ENCODE measurements at regions not wholly inside any gene's neighbourhood (a gene's known extent, or its start where the extent isn't known, plus 50 kb on each side); places are given as distances from the start of the nearest gene placed in this dataset.

- no peak for ATAC-seq
Measured at GRCh38 chr14:39946807-39947206, 514.6 kb upstream of the FBXO33 start.

GRCh38 chr14:39939023-39939422, 506.8 kb upstream of the FBXO33 start:
- no peak for ATAC-seq

GRCh38 chr14:39912192-39913100, 480.2 kb upstream of the FBXO33 start:
- ATAC-seq: no peak

GRCh38 chr14:39897657-39898056, 465.4 kb upstream of the FBXO33 start:
- ATAC-seq: no peak

GRCh38 chr14:39890026-39890425, 457.8 kb upstream of the FBXO33 start:
- ATAC-seq: no peak

GRCh38 chr14:39884091-39884490, 451.9 kb upstream of the FBXO33 start:
- ATAC-seq: no peak

GRCh38 chr14:39880965-39881364, 448.7 kb upstream of the FBXO33 start:
- no peak for ATAC-seq

- no peak for ATAC-seq
Measured at GRCh38 chr14:39880106-39880695, 448.0 kb upstream of the FBXO33 start.

- ATAC-seq: no peak
Measured at GRCh38 chr14:39877577-39878190, 445.5 kb upstream of the FBXO33 start.

- no peak for ATAC-seq
Measured at GRCh38 chr14:39876916-39877315, 444.7 kb upstream of the FBXO33 start.

- no peak for ATAC-seq
Measured at GRCh38 chr14:39875028-39875427, 442.8 kb upstream of the FBXO33 start.

- no peak for ATAC-seq
Measured at GRCh38 chr14:39873791-39874190, 441.6 kb upstream of the FBXO33 start.

GRCh38 chr14:39868949-39869348, 436.7 kb upstream of the FBXO33 start:
- ATAC-seq: no peak

- no peak for ATAC-seq
Measured at GRCh38 chr14:39868251-39868650, 436.0 kb upstream of the FBXO33 start.

- ATAC-seq: no peak
Measured at GRCh38 chr14:39863441-39863840, 431.2 kb upstream of the FBXO33 start.

- no peak for ATAC-seq
Measured at GRCh38 chr14:39861696-39862095, 429.5 kb upstream of the FBXO33 start.

GRCh38 chr14:39861229-39861600, 429.0 kb upstream of the FBXO33 start:
- no peak for ATAC-seq

GRCh38 chr14:39860596-39861228, 428.5 kb upstream of the FBXO33 start:
- no peak for ATAC-seq

GRCh38 chr14:39859314-39859713, 427.1 kb upstream of the FBXO33 start:
- no peak for ATAC-seq

- ATAC-seq: no peak
Measured at GRCh38 chr14:39857376-39858055, 425.3 kb upstream of the FBXO33 start.

- no peak for ATAC-seq
Measured at GRCh38 chr14:39853441-39853840, 421.2 kb upstream of the FBXO33 start.

GRCh38 chr14:39851202-39851601, 419.0 kb upstream of the FBXO33 start:
- ATAC-seq: no peak

- no peak for ATAC-seq
Measured at GRCh38 chr14:39847852-39848251, 415.6 kb upstream of the FBXO33 start.
